H1 (cell line): ENCODE measurements at regions not wholly inside any gene's neighbourhood (a gene's known extent, or its start where the extent isn't known, plus 50 kb on each side); places are given as distances from the start of the nearest gene placed in this dataset.

Source experiments
- CREB1 ChIP-seq: IDR thresholded peaks from 2 replicates; pipeline ENCODE4 v1.6.1; 2012; ENCODE audit warnings: inconsistent platforms
- CTCF ChIP-seq, 3 experiments: IDR thresholded peaks; 1 replicate in 2 of 3; 2 replicates in 1 of 3; pipeline versions ENCODE4 v1.5.1 to v1.6.1; 2011; ENCODE audit warnings: low read length in 3 of 3, mild to moderate bottlenecking in 3 of 3, inconsistent platforms in 2 of 3, low read depth in 1 of 3, moderate library complexity in 1 of 3; ENCODE audit not compliant: insufficient read depth in 1 of 3; ENCODE audit errors: control extremely low read depth in 1 of 3
- EP300 ChIP-seq, 2 experiments: IDR thresholded peaks; 1 replicate in 1 of 2; 2 replicates in 1 of 2; pipeline ENCODE4 v1.6.1; 2011 to 2012; ENCODE audit warnings: low read depth in 2 of 2, low read length in 2 of 2, mild to moderate bottlenecking in 2 of 2, borderline replicate concordance in 1 of 2, inconsistent platforms in 1 of 2, moderate library complexity in 1 of 2
- KDM5A ChIP-seq: fragments of 200-600 bp; IDR thresholded peaks from 2 replicates; pipeline ENCODE4 v1.7.1; 2012; ENCODE audit warnings: mild to moderate bottlenecking, low read length, inconsistent platforms, mixed read lengths
- POLR2A ChIP-seq, 2 experiments: IDR thresholded peaks; 1 replicate in 1 of 2; 2 replicates in 1 of 2; pipeline ENCODE4 v1.6.1; 2011; ENCODE audit warnings: low read depth in 2 of 2, low read length in 2 of 2, mild to moderate bottlenecking in 2 of 2; ENCODE audit errors: control extremely low read depth in 1 of 2
- POLR2AphosphoS5 ChIP-seq: IDR thresholded peaks from 2 replicates; pipeline ENCODE4 v1.6.1; 2011; ENCODE audit warnings: low read depth, low read length
- SP1 ChIP-seq: IDR thresholded peaks from 2 replicates; pipeline ENCODE4 v1.6.1; 2011; ENCODE audit warnings: low read depth, low read length
- SP4 ChIP-seq: IDR thresholded peaks from 2 replicates; pipeline ENCODE4 v1.6.1; 2012; ENCODE audit warnings: low read length, inconsistent platforms
- SRF ChIP-seq: IDR thresholded peaks from 2 replicates; pipeline ENCODE4 v1.6.1; 2011; ENCODE audit warnings: mild to moderate bottlenecking, low read depth, low read length, moderate library complexity
- TEAD4 ChIP-seq: IDR thresholded peaks from 2 replicates; pipeline ENCODE4 v1.6.1; 2012; ENCODE audit warnings: low read depth, low read length, inconsistent platforms, mixed read lengths

GRCh38 chr19:28834996-28835395 lies 378.0 kb downstream of the UQCRFS1 start:
- TF ChIP-seq CTCF (IDR thresholded peaks at IDR 0.05; ENCODE audit: control extremely low read depth in 1 of 3, insufficient read depth in 1 of 3, low read depth in 1 of 3, low read length in 3 of 3) = no peak
- TF ChIP-seq POLR2AphosphoS5 = no peak
- TF ChIP-seq POLR2A (IDR thresholded peaks at IDR 0.05; ENCODE audit: control extremely low read depth in 1 of 2, low read depth in 2 of 2, low read length in 2 of 2) = no peak
- no peak for TF ChIP-seq KDM5A
- TF ChIP-seq TEAD4 = no peak
- no peak for TF ChIP-seq EP300 (IDR thresholded peaks at IDR 0.05; ENCODE audit: borderline replicate concordance in 1 of 2, low read depth in 2 of 2, low read length in 2 of 2)
- TF ChIP-seq SRF = no peak
- TF ChIP-seq CREB1 = no peak
- TF ChIP-seq SP4 = no peak
- TF ChIP-seq SP1 = no peak
